Immature natural killer cell (primary cell): ENCODE measurements at regions not wholly inside any gene's neighbourhood (a gene's known extent, or its start where the extent isn't known, plus 50 kb on each side); places are given as distances from the start of the nearest gene placed in this dataset.
A peak's percentile ranks its signal among the peaks of the same experiment; 100 is the strongest.

ENCODE experiments used
- DNase-seq, 3 donors: peaks; one replicate each; pipeline ENCODE4 v3.0.0; 2022; ENCODE audit warnings: mixed read lengths in 1 of 3
- H3K27ac Mint-ChIP-seq, 6 donors: one replicate each; pipeline ENCODE4 v1.8.0; 2020; ENCODE audit warnings: mixed read lengths in 6 of 6, mild to moderate bottlenecking in 5 of 6, inconsistent platforms in 4 of 6, moderate library complexity in 3 of 6
- H3K27me3 Mint-ChIP-seq, 3 donors: one replicate each; pipeline ENCODE4 v1.8.0; 2020 to 2021; ENCODE audit warnings: low read depth in 3 of 3, mild to moderate bottlenecking in 3 of 3, mixed read lengths in 3 of 3, moderate library complexity in 3 of 3, inconsistent platforms in 1 of 3
- H3K36me3 Mint-ChIP-seq, 3 donors: one replicate each; pipeline ENCODE4 v1.8.0; 2020; ENCODE audit warnings: mixed read lengths in 3 of 3, inconsistent platforms in 2 of 3, mild to moderate bottlenecking in 2 of 3
- H3K4me1 Mint-ChIP-seq, 2 donors: one replicate each; pipeline ENCODE4 v1.8.0; 2020; ENCODE audit warnings: inconsistent platforms in 2 of 2, mild to moderate bottlenecking in 2 of 2, mixed read lengths in 2 of 2, moderate library complexity in 1 of 2
- H3K4me3 Mint-ChIP-seq, 5 donors: one replicate each; pipeline ENCODE4 v1.8.0; 2020; ENCODE audit warnings: mild to moderate bottlenecking in 5 of 5, mixed read lengths in 5 of 5, inconsistent platforms in 3 of 5, moderate library complexity in 3 of 5
- H3K9me3 Mint-ChIP-seq, 6 donors: one replicate each; pipeline ENCODE4 v1.8.0; 2020; ENCODE audit warnings: mild to moderate bottlenecking in 6 of 6, mixed read lengths in 6 of 6, inconsistent platforms in 4 of 6, moderate library complexity in 3 of 6

- Mint-ChIP-seq H3K9me3 (peaks cover 0 to 2% (median 0%) of the 10 kb centered on the region in 6 donors), H3K27ac (no peak overlapping the region), H3K4me1 (no peaks in the 10 kb centered on the region), H3K27me3 (peaks cover 0 to 7% (median 0%) of the 10 kb centered on the region in 3 donors), H3K4me3 (no peak overlapping the region), H3K36me3 (no peaks in the 10 kb centered on the region)
- no peak for DNase-seq
These were observed 214.3 kb upstream of the APCDD1 start for GRCh38 chr18:10239991-10240634.

GRCh38 chr18:10240973-10241372, 213.5 kb upstream of the APCDD1 start:
- DNase-seq = no peak
- peaks cover 0 to 7% (median 0%) of the 10 kb centered on the region in 3 donors for H3K27me3 Mint-ChIP-seq
- no peak overlapping the region for H3K4me3 Mint-ChIP-seq
- H3K27ac Mint-ChIP-seq = no peak overlapping the region
- H3K36me3 Mint-ChIP-seq = no peaks in the 10 kb centered on the region
- peaks cover 0 to 2% (median 0%) of the 10 kb centered on the region in 6 donors for H3K9me3 Mint-ChIP-seq
- H3K4me1 Mint-ChIP-seq = no peaks in the 10 kb centered on the region

GRCh38 chr18:10241579-10241978, 212.9 kb upstream of the APCDD1 start:
- no peak for DNase-seq
- H3K27me3 Mint-ChIP-seq = peaks cover 0 to 7% (median 0%) of the 10 kb centered on the region in 3 donors
- H3K9me3 Mint-ChIP-seq = peaks cover 0 to 2% (median 0%) of the 10 kb centered on the region in 6 donors
- H3K4me1 Mint-ChIP-seq = no peaks in the 10 kb centered on the region
- no peaks in the 10 kb centered on the region for H3K36me3 Mint-ChIP-seq
- H3K4me3 Mint-ChIP-seq = no peak overlapping the region
- H3K27ac Mint-ChIP-seq = no peak overlapping the region

- no peak overlapping the region for H3K27ac Mint-ChIP-seq
- no peak for DNase-seq
- H3K4me1 Mint-ChIP-seq = no peaks in the 10 kb centered on the region
- peaks cover 0 to 2% (median 0%) of the 10 kb centered on the region in 6 donors for H3K9me3 Mint-ChIP-seq
- H3K4me3 Mint-ChIP-seq = no peak overlapping the region
- no peaks in the 10 kb centered on the region for H3K36me3 Mint-ChIP-seq
- peaks cover 0 to 5% (median 3%) of the 10 kb centered on the region in 3 donors for H3K27me3 Mint-ChIP-seq
These were observed 211.3 kb upstream of the APCDD1 start for GRCh38 chr18:10242936-10243680.

- Mint-ChIP-seq H3K9me3 (peaks cover 0 to 2% (median 0%) of the 10 kb centered on the region in 6 donors), H3K36me3 (no peaks in the 10 kb centered on the region), H3K4me1 (no peaks in the 10 kb centered on the region), H3K27ac (no peak overlapping the region), H3K27me3 (peaks cover 0 to 4% (median 2%) of the 10 kb centered on the region in 3 donors), H3K4me3 (no peak overlapping the region)
- no peak for DNase-seq
These were observed 210.1 kb upstream of the APCDD1 start for GRCh38 chr18:10244341-10244740.

- peaks cover 0 to 2% (median 0%) of the 10 kb centered on the region in 6 donors for H3K9me3 Mint-ChIP-seq
These were observed 209.2 kb upstream of the APCDD1 start for GRCh38 chr18:10245031-10245845.

GRCh38 chr18:10245846-10246175, 208.6 kb upstream of the APCDD1 start:
- peaks cover 0 to 2% (median 0%) of the 10 kb centered on the region in 6 donors for H3K9me3 Mint-ChIP-seq
- H3K27ac Mint-ChIP-seq = no peak overlapping the region
- H3K27me3 Mint-ChIP-seq = peaks cover 0 to 8% (median 2%) of the 10 kb centered on the region in 3 donors
- H3K4me1 Mint-ChIP-seq = no peaks in the 10 kb centered on the region
- H3K4me3 Mint-ChIP-seq = no peak overlapping the region
- no peak for DNase-seq
- H3K36me3 Mint-ChIP-seq = no peaks in the 10 kb centered on the region

More at GRCh38 chr18:10245031-10245845, 209.2 kb upstream of the APCDD1 start:
- Mint-ChIP-seq H3K36me3 (no peaks in the 10 kb centered on the region), H3K27ac (no peak overlapping the region), H3K27me3 (peaks cover 0 to 8% (median 2%) of the 10 kb centered on the region in 3 donors), H3K4me3 (no peak overlapping the region), H3K4me1 (no peaks in the 10 kb centered on the region)
- DNase-seq = no peak

- Mint-ChIP-seq H3K4me1 (no peaks in the 10 kb centered on the region), H3K27me3 (peaks cover 0 to 8% (median 0%) of the 10 kb centered on the region in 3 donors), H3K4me3 (no peak overlapping the region), H3K27ac (no peak overlapping the region), H3K36me3 (no peaks in the 10 kb centered on the region), H3K9me3 (peaks cover 0 to 2% (median 0%) of the 10 kb centered on the region in 6 donors)
- DNase-seq = no peak
These were observed 207.3 kb upstream of the APCDD1 start for GRCh38 chr18:10247021-10247741.

- Mint-ChIP-seq H3K36me3 (no peaks in the 10 kb centered on the region), H3K4me3 (no peak overlapping the region), H3K9me3 (peaks cover 0 to 2% (median 0%) of the 10 kb centered on the region in 6 donors), H3K4me1 (no peaks in the 10 kb centered on the region), H3K27me3 (peaks cover 0 to 8% (median 0%) of the 10 kb centered on the region in 3 donors), H3K27ac (no peak overlapping the region)
- no peak for DNase-seq
These were observed 206.7 kb upstream of the APCDD1 start for GRCh38 chr18:10247742-10248082.

GRCh38 chr18:10248738-10249137, 205.7 kb upstream of the APCDD1 start:
- H3K4me3 Mint-ChIP-seq = no peak overlapping the region
- H3K9me3 Mint-ChIP-seq = peaks cover 0 to 2% (median 0%) of the 10 kb centered on the region in 6 donors
- DNase-seq = no peak
- H3K36me3 Mint-ChIP-seq = no peaks in the 10 kb centered on the region
- peaks cover 0 to 9% (median 0%) of the 10 kb centered on the region in 3 donors for H3K27me3 Mint-ChIP-seq
- no peaks in the 10 kb centered on the region for H3K4me1 Mint-ChIP-seq
- H3K27ac Mint-ChIP-seq = no peak overlapping the region

GRCh38 chr18:10249270-10249669, 205.2 kb upstream of the APCDD1 start:
- Mint-ChIP-seq H3K4me1 (no peaks in the 10 kb centered on the region), H3K36me3 (no peaks in the 10 kb centered on the region), H3K4me3 (no peak overlapping the region), H3K27me3 (peaks cover 0 to 9% (median 0%) of the 10 kb centered on the region in 3 donors), H3K27ac (no peak overlapping the region), H3K9me3 (no peaks in the 10 kb centered on the region)
- DNase-seq = no peak

GRCh38 chr18:10249801-10250200, 204.6 kb upstream of the APCDD1 start:
- no peak overlapping the region for H3K27ac Mint-ChIP-seq
- no peak overlapping the region for H3K4me3 Mint-ChIP-seq
- H3K9me3 Mint-ChIP-seq = no peaks in the 10 kb centered on the region
- no peaks in the 10 kb centered on the region for H3K4me1 Mint-ChIP-seq
- H3K27me3 Mint-ChIP-seq = peaks cover 0 to 10% (median 0%) of the 10 kb centered on the region in 3 donors
- H3K36me3 Mint-ChIP-seq = no peaks in the 10 kb centered on the region
- no peak for DNase-seq

- Mint-ChIP-seq H3K27ac (no peak overlapping the region), H3K27me3 (peaks cover 0 to 9% (median 0%) of the 10 kb centered on the region in 3 donors), H3K4me1 (no peaks in the 10 kb centered on the region), H3K9me3 (peaks cover 0 to 6% (median under 1%) of the 10 kb centered on the region in 6 donors), H3K4me3 (no peak overlapping the region), H3K36me3 (no peaks in the 10 kb centered on the region)
- DNase-seq = peak in 2 of 3 donors; percentile 6 to 13
These were observed 201.9 kb upstream of the APCDD1 start for GRCh38 chr18:10252494-10252893.
